ENCODE measurements at regions not wholly inside any gene's neighbourhood (a gene's known extent, or its start where the extent isn't known, plus 50 kb on each side); places are given as distances from the start of the nearest gene placed in this dataset.
"Not testable (repeated sequence)": the region's sequence is repeated elsewhere in the genome, so short reads cannot be mapped to it uniquely, and the experiment has no call there.

- DNase-seq, result not testable (repeated sequence)
These were observed 1205.3 kb downstream of the SLC16A7 start for GRCh38 chr12:60801166-60801565.

- DNase-seq, result no peak
These were observed 1207.3 kb downstream of the SLC16A7 start for GRCh38 chr12:60803147-60803546.

- DNase-seq, result no peak
These were observed 1209.5 kb downstream of the SLC16A7 start for GRCh38 chr12:60805364-60805763.

- no peak for DNase-seq
These were observed 1224.0 kb downstream of the SLC16A7 start for GRCh38 chr12:60819794-60820193.

- DNase-seq, result no peak
These were observed 1226.8 kb downstream of the SLC16A7 start for GRCh38 chr12:60822580-60822979.

- no peak for DNase-seq
These were observed 1234.6 kb downstream of the SLC16A7 start for GRCh38 chr12:60830381-60830780.

- DNase-seq, result no peak
These were observed 1236.5 kb downstream of the SLC16A7 start for GRCh38 chr12:60832290-60832689.

- DNase-seq, result no peak
These were observed 1238.5 kb downstream of the SLC16A7 start for GRCh38 chr12:60834372-60834771.

GRCh38 chr12:60834806-60835205, 1239.0 kb downstream of the SLC16A7 start:
- DNase-seq, result no peak

- DNase-seq, result no peak
These were observed 1240.8 kb downstream of the SLC16A7 start for GRCh38 chr12:60836651-60837050.

- no peak for DNase-seq
These were observed 1246.4 kb downstream of the SLC16A7 start for GRCh38 chr12:60842181-60842580.

- no peak for DNase-seq
These were observed 1248.3 kb downstream of the SLC16A7 start for GRCh38 chr12:60844101-60844500.

GRCh38 chr12:60844875-60845274, 1249.0 kb downstream of the SLC16A7 start:
- DNase-seq, result no peak

GRCh38 chr12:60845696-60846095, 1249.9 kb downstream of the SLC16A7 start:
- DNase-seq, result no peak

- DNase-seq, result no peak
These were observed 1251.5 kb downstream of the SLC16A7 start for GRCh38 chr12:60847281-60847680.

- DNase-seq, result no peak
These were observed 1253.9 kb downstream of the SLC16A7 start for GRCh38 chr12:60849723-60850122.

GRCh38 chr12:60853407-60853806, 1257.6 kb downstream of the SLC16A7 start:
- no peak for DNase-seq

GRCh38 chr12:60863421-60863820, 1267.6 kb downstream of the SLC16A7 start:
- DNase-seq, result no peak

- DNase-seq, result no peak
These were observed 1276.4 kb downstream of the SLC16A7 start for GRCh38 chr12:60872219-60872618.

- no peak for DNase-seq
These were observed 1277.3 kb downstream of the SLC16A7 start for GRCh38 chr12:60872850-60873713.

GRCh38 chr12:60874091-60874490, 1278.3 kb downstream of the SLC16A7 start:
- no peak for DNase-seq

GRCh38 chr12:60920841-60921495, 1325.1 kb downstream of the SLC16A7 start:
- DNase-seq, result no peak

- DNase-seq, result no peak
These were observed 1325.7 kb downstream of the SLC16A7 start for GRCh38 chr12:60921541-60921940.

GRCh38 chr12:60926256-60926655, 1330.4 kb downstream of the SLC16A7 start:
- no peak for DNase-seq
